Endothelial cell (in vitro differentiated cells): ENCODE measurements at regions not wholly inside any gene's neighbourhood (a gene's known extent, or its start where the extent isn't known, plus 50 kb on each side); places are given as distances from the start of the nearest gene placed in this dataset.
A peak's percentile ranks its signal among the peaks of the same experiment; 100 is the strongest.

Source experiments
- DNase-seq: peaks from one replicate; pipeline ENCODE4 v3.0.0; 2021; ENCODE audit warnings: low spot score
- H3K27ac Mint-ChIP-seq: one replicate; pipeline ENCODE4 v1.8.0; 2021; ENCODE audit warnings: mixed read lengths, inconsistent platforms; ENCODE audit not compliant: unreplicated experiment
- H3K27me3 Mint-ChIP-seq: one replicate; pipeline ENCODE4 v1.8.0; 2021; ENCODE audit warnings: mild to moderate bottlenecking, moderate library complexity, mixed read lengths, inconsistent platforms; ENCODE audit not compliant: unreplicated experiment
- H3K36me3 Mint-ChIP-seq: one replicate; pipeline ENCODE4 v1.8.0; 2021; ENCODE audit warnings: mild to moderate bottlenecking, low read depth, mixed read lengths, inconsistent platforms; ENCODE audit not compliant: unreplicated experiment
- H3K4me1 Mint-ChIP-seq: one replicate; pipeline ENCODE4 v1.8.0; 2021; ENCODE audit warnings: mild to moderate bottlenecking, mixed read lengths, inconsistent platforms; ENCODE audit not compliant: unreplicated experiment
- H3K4me3 Mint-ChIP-seq: one replicate; pipeline ENCODE4 v1.8.0; 2021; ENCODE audit warnings: mild to moderate bottlenecking, mixed read lengths, inconsistent platforms; ENCODE audit not compliant: unreplicated experiment
- H3K9me3 Mint-ChIP-seq: one replicate; pipeline ENCODE4 v1.8.0; 2021; ENCODE audit warnings: mixed read lengths, inconsistent platforms; ENCODE audit not compliant: unreplicated experiment
- TF ChIP-seq, protein P1 (sequence below): fragments of 200-600 bp; sonication (generic); IDR thresholded peaks from one replicate; pipeline ENCODE4 v1.5.0; 2021; ENCODE audit warnings: antibody characterized with exemption; ENCODE audit not compliant: unreplicated experiment

DNA sequence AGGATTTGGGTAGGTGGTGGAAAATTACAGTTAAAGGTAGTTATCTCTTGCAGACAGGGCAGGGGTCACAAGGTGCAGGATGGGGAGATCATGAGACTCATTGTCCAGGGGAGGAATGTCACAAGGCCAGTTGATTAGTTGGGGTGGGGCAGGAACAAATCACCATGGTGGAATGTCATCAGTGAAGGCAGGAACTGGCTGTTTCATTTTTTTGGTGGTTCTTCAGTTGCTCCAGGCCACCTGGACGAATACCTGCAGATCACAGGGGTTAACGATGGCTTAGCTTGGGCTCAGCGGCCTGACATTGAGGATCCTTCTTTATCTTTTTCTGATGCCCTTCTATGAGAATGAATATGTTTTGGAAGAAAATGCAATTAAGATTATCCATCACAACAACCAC lies 87.1 kb downstream of the KPNA2 start:
- Mint-ChIP-seq H3K36me3 (peaks cover 28% of the 10 kb centered on the region), H3K4me1 (no peaks in the 10 kb centered on the region), H3K27ac (no peak overlapping the region), H3K4me3 (no peak overlapping the region), H3K9me3 (no peaks in the 10 kb centered on the region), H3K27me3 (no peaks in the 10 kb centered on the region)
- TF ChIP-seq, protein P1, sequence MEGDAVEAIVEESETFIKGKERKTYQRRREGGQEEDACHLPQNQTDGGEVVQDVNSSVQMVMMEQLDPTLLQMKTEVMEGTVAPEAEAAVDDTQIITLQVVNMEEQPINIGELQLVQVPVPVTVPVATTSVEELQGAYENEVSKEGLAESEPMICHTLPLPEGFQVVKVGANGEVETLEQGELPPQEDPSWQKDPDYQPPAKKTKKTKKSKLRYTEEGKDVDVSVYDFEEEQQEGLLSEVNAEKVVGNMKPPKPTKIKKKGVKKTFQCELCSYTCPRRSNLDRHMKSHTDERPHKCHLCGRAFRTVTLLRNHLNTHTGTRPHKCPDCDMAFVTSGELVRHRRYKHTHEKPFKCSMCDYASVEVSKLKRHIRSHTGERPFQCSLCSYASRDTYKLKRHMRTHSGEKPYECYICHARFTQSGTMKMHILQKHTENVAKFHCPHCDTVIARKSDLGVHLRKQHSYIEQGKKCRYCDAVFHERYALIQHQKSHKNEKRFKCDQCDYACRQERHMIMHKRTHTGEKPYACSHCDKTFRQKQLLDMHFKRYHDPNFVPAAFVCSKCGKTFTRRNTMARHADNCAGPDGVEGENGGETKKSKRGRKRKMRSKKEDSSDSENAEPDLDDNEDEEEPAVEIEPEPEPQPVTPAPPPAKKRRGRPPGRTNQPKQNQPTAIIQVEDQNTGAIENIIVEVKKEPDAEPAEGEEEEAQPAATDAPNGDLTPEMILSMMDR: no peak
- no peak for DNase-seq

DNA sequence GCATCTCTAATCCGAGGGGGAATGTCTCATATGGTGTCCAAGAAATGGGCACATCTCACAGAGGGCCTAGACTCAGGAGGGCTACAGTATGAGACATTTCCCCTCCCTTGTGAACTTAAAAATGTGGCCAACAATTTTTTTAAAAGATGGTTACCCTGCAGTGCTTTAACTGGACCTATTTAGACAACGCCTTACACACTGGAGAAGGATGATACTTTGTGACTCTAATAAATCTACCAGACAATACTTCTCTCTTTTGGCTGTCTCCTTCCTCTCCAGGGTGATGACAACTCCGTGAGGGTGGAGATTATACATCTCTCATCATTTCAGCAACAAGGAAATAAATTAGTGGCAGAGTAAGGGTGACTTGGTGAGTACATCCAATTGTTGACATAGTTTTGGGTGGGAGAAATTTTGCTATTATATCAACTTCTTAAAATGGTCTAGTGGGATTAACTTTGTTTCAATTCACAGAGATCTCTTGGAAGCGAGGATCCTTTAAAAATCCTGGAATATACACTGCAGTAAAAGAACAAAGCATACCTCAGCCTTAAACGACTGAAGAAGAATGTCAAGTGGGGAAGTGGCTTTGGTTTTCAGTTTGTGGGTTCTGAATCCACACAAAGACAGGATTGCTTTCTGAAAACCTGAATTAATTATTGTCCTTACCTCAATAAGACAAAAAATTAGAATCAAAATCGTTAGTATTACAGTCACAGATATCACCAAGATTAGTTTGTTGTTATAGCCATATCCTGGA lies 89.8 kb downstream of the KPNA2 start:
- no peaks in the 10 kb centered on the region for H3K4me1 Mint-ChIP-seq
- no peak overlapping the region for H3K27ac Mint-ChIP-seq
- H3K9me3 Mint-ChIP-seq: no peaks in the 10 kb centered on the region
- no peak for DNase-seq
- no peaks in the 10 kb centered on the region for H3K27me3 Mint-ChIP-seq
- TF ChIP-seq, protein P1: no peak
- H3K36me3 Mint-ChIP-seq: peaks cover 11% of the 10 kb centered on the region
- no peak overlapping the region for H3K4me3 Mint-ChIP-seq

DNA sequence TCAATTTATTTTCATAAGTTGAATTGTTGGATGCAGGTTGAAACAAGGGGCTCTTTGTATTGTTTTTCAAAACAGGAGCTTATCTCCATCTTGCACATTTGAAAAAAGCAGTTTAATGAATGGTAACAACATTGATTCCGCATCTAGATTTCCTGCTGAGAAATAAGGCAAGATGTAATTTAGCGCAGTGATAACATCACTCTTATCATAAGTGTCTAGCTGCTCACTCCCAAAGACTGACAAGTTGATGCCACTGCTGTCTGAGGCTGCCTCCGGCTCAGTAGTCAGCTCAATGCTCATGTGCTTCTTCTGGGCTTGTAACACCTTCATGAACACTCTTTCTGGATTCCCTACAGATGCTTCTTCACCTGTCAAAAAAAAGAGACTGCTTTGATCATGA lies 92.4 kb downstream of the KPNA2 start:
- no peak overlapping the region for H3K27ac Mint-ChIP-seq
- DNase-seq: no peak

DNA sequence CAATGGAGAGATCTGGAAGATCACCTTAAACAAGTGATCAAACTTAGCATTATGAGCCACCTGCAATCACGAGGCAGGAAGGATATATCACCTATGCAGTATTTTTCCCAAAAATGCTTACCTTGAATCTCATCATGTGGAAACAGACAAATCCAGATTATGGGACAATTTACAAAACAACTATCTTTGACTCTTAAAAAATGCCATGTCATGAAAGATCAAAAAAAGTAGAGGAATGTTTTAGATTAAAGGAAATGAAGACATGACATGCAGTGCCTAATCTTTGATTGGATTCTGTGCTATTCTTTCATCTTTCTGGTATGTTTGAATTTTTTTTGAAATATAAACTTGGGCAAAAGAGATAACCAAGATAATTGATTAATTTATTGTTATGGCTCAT lies 95.9 kb downstream of the KPNA2 start:
- no peaks in the 10 kb centered on the region for H3K4me1 Mint-ChIP-seq
- H3K4me3 Mint-ChIP-seq: no peak overlapping the region
- peaks cover 4% of the 10 kb centered on the region for H3K36me3 Mint-ChIP-seq
- H3K9me3 Mint-ChIP-seq: no peaks in the 10 kb centered on the region
- TF ChIP-seq, protein P1: no peak
- DNase-seq: no peak
- H3K27me3 Mint-ChIP-seq: peaks cover 2% of the 10 kb centered on the region
- H3K27ac Mint-ChIP-seq: no peak overlapping the region

More for the DNA sequence above, 92.4 kb downstream of the KPNA2 start:
- Mint-ChIP-seq H3K4me3 (peak overlapping the region; percentile 18), H3K4me1 (no peaks in the 10 kb centered on the region), H3K36me3 (peaks cover 7% of the 10 kb centered on the region), H3K27me3 (no peaks in the 10 kb centered on the region), H3K9me3 (no peaks in the 10 kb centered on the region)
- TF ChIP-seq, protein P1: no peak

DNA sequence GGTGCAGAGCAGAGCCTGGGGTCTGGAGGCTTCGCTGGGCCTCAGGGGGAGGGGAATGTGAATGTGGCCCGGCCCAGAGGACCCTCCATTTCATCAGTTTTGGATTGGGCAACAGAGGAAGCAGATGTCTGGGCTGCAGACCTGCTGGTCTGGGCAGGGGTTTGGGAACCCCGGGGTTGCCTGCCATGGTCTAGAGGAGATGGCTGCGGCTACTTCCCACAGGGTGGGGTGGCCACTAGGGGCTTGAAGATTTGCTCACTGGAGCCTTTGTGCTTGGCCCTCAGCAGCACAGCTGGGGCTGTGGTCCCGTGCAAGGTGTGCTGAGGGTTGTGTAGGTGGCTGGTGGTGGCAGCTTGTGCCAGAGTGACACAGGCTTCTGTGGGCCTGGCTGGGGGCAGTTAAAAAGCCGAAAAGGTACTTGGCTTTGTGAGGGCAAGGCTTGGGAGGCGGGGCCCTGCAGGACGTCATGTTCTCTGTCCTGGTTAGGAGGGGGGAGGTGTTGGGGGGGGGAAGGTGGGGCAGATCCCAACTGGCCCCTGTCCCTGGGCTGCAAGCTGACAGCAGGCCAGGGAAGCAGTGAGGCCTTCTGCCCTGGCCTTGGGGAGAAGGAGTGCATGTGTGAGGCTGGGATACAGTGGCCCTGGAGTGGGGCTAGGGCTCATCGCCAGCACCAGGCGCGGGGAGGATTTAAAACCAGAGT lies 98.0 kb downstream of the KPNA2 start:
- H3K9me3 Mint-ChIP-seq: no peaks in the 10 kb centered on the region
- H3K4me1 Mint-ChIP-seq: no peaks in the 10 kb centered on the region
- H3K27ac Mint-ChIP-seq: no peak overlapping the region
- H3K4me3 Mint-ChIP-seq: no peak overlapping the region
- TF ChIP-seq, protein P1: no peak
- no peak for DNase-seq
- H3K36me3 Mint-ChIP-seq: no peaks in the 10 kb centered on the region
- H3K27me3 Mint-ChIP-seq: peaks cover 2% of the 10 kb centered on the region
